ENCODE measurements at regions not wholly inside any gene's neighbourhood (a gene's known extent, or its start where the extent isn't known, plus 50 kb on each side); places are given as distances from the start of the nearest gene placed in this dataset.

DNA sequence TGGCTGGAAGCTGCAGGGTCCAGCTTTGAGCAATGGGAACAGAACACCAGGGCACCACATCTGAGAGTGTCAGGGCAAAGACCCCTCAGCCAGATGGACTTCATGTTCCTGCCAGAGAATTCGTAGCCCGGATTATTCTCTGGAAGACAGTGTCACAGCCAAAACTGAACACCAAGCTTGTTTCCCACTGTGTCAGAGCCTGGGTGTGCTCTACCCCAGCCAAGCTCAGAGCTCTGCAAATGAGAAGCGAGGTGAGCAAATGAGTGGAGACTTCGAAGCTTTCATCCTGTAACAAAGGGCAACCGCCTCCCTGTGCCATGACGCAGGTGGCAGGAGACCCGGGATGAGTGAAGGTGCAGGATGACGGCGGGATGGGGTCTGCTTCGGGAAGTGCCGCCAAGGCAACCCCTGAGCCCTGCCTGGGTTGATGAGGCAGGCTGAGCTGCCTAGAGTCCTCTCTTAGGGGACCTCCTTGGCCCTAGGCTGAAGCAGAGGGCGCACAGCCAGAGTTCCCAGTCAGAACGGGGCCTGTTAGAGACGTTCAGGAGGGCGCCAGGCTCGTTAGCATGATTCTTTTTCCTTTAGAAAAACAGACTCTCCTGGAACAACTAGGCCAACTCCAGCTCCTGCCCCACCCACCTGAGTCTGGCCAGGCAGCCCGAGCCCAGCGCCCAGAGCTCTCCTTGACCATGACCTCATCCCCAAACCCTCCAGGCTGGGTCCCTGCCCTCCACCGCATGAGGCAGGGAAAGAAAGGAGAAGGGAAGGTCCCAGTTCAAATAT, 187.7 kb downstream of the SOD2 start:
- TF ChIP-seq ZNF274 (IDR thresholded peaks at IDR 0.05; ENCODE audit: low read depth, low read length) = no peak
- TF ChIP-seq YY1 (IDR thresholded peaks at IDR 0.05; ENCODE audit: insufficient read depth, insufficient read length) = no peak

All from NT2/D1 (cell line).